Trophoblast cell (in vitro differentiated cells and primary cell): ENCODE measurements at regions not wholly inside any gene's neighbourhood (a gene's known extent, or its start where the extent isn't known, plus 50 kb on each side); places are given as distances from the start of the nearest gene placed in this dataset.
"Not testable (repeated sequence)": the region's sequence is repeated elsewhere in the genome, so short reads cannot be mapped to it uniquely, and the experiment has no call there.

Source experiments
- DNase-seq, 2 donors: peaks; one replicate each; pipeline ENCODE4 v3.0.0-alpha.2; 2016
- H2AFZ ChIP-seq: 2 replicates; pipeline ENCODE4 v1.6.1; 2013; ENCODE audit warnings: low read length, moderate library complexity, mild to moderate bottlenecking; ENCODE audit not compliant: insufficient read depth, poor library complexity
- H2AK5ac ChIP-seq: 2 replicates; pipeline ENCODE4 v1.6.1; 2013; ENCODE audit warnings: mild to moderate bottlenecking, low read length
- H2BK120ac ChIP-seq: 2 replicates; pipeline ENCODE4 v1.6.1; 2013; ENCODE audit warnings: low read length, mild to moderate bottlenecking, moderate library complexity; ENCODE audit not compliant: insufficient read depth, poor library complexity
- H2BK12ac ChIP-seq: 2 replicates; pipeline ENCODE4 v1.6.1; 2013; ENCODE audit warnings: mild to moderate bottlenecking, low read length, moderate library complexity
- H2BK5ac ChIP-seq: 2 replicates; pipeline ENCODE4 v1.6.1; 2013; ENCODE audit warnings: low read length, low read depth, moderate library complexity, mild to moderate bottlenecking; ENCODE audit not compliant: poor library complexity
- H3K14ac ChIP-seq: 2 replicates; pipeline ENCODE4 v1.6.1; 2013; ENCODE audit warnings: mild to moderate bottlenecking, low read length
- H3K18ac ChIP-seq: 2 replicates; pipeline ENCODE4 v1.6.1; 2013; ENCODE audit warnings: mild to moderate bottlenecking, low read length
- H3K23ac ChIP-seq: 2 replicates; pipeline ENCODE4 v1.6.1; 2013; ENCODE audit warnings: low read length
- H3K27ac ChIP-seq: 2 replicates; pipeline ENCODE4 v1.5.1; 2013; ENCODE audit warnings: low read depth, mild to moderate bottlenecking, inconsistent platforms, low read length, moderate library complexity
- H3K27me3 ChIP-seq: 2 replicates; pipeline ENCODE4 v1.6.1; 2013; ENCODE audit warnings: inconsistent platforms, mild to moderate bottlenecking, low read length, moderate library complexity; ENCODE audit not compliant: insufficient read depth
- H3K36me3 ChIP-seq, 2 experiments: 1 replicate in 1 of 2; 2 replicates in 1 of 2; pipeline ENCODE4 v1.6.1; 2013; ENCODE audit warnings: low read length in 2 of 2, mild to moderate bottlenecking in 2 of 2, moderate library complexity in 1 of 2; ENCODE audit not compliant: insufficient read depth in 2 of 2, control insufficient read depth in 1 of 2
- H3K4ac ChIP-seq: 2 replicates; pipeline ENCODE4 v1.6.1; 2013; ENCODE audit warnings: low read depth, mild to moderate bottlenecking, low read length, moderate library complexity
- H3K4me1 ChIP-seq, 2 experiments: 1 replicate in 1 of 2; 2 replicates in 1 of 2; pipeline ENCODE4 v1.6.1; 2013; ENCODE audit warnings: low read length in 2 of 2, mild to moderate bottlenecking in 2 of 2, moderate library complexity in 1 of 2; ENCODE audit not compliant: insufficient read depth in 2 of 2, control insufficient read depth in 1 of 2
- H3K4me2 ChIP-seq: 2 replicates; pipeline ENCODE4 v1.6.1; 2013; ENCODE audit warnings: inconsistent platforms, mild to moderate bottlenecking, low read length, moderate library complexity
- H3K4me3 ChIP-seq: 2 replicates; pipeline ENCODE4 v1.5.1; 2013; ENCODE audit warnings: mild to moderate bottlenecking, low read depth, low read length, inconsistent platforms
- H3K79me1 ChIP-seq: one replicate; pipeline ENCODE4 v1.6.1; 2013; ENCODE audit warnings: low read length
- H3K79me2 ChIP-seq: 2 replicates; pipeline ENCODE4 v1.6.1; 2013; ENCODE audit warnings: low read length, mild to moderate bottlenecking; ENCODE audit not compliant: control insufficient read depth, insufficient read depth, poor library complexity
- H3K9ac ChIP-seq: 2 replicates; pipeline ENCODE4 v1.6.1; 2013; ENCODE audit warnings: mild to moderate bottlenecking, low read length
- H3K9me3 ChIP-seq: 2 replicates; pipeline ENCODE4 v1.6.1; 2013; ENCODE audit warnings: low read depth, mild to moderate bottlenecking, control low read depth, inconsistent platforms, low read length; ENCODE audit not compliant: insufficient read depth
- H4K12ac ChIP-seq: 2 replicates; pipeline ENCODE4 v1.6.1; 2013; ENCODE audit warnings: low read depth, mild to moderate bottlenecking, low read length, moderate library complexity
- H4K8ac ChIP-seq: 2 replicates; pipeline ENCODE4 v1.6.1; 2013; ENCODE audit warnings: low read depth, mild to moderate bottlenecking, low read length, moderate library complexity
- H4K91ac ChIP-seq: one replicate; pipeline ENCODE4 v1.6.1; 2013; ENCODE audit warnings: low read depth, mild to moderate bottlenecking, low read length, moderate library complexity
- WGBS: extraction: QIAGEN DNeasy Blood & Tissue Kit; methylation state at CpG from one replicate; pipeline ENCODE4 v1.1.7; 2013; ENCODE audit warnings: missing lambda C conversion rate; ENCODE audit not compliant: insufficient read length, insufficient coverage; ENCODE audit errors: extremely low coverage; 5-methylcytosine and 5-hydroxymethylcytosine counted together

DNA sequence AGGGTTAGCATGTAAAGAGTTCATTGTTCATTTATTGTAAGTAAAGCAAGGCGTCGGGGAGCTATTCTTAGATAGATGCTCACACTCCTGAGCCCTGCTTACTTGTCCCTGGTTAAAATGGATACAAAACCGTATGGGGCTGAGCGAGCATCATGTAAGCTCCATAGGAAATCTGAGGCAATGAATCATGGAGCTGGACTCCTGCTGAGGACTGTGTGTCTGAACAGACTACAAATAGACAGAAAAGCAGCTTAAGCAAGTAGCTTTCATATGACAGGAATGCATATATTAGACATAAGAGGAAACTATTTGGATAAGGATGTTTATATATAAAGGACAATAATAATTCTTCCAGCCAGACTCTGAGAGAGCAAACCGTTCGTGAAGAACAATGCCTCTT lies 604.9 kb upstream of the PTBP2 start:
- no peak overlapping the region for H2AFZ ChIP-seq
- no peak overlapping the region for H3K4ac ChIP-seq
- H3K14ac ChIP-seq, result no peak overlapping the region
- no peaks in the 10 kb centered on the region for H3K4me1 ChIP-seq
- no peak for DNase-seq
- no peak overlapping the region for H3K4me3 ChIP-seq
- no peak overlapping the region for H2AK5ac ChIP-seq
- no peaks in the 10 kb centered on the region for H3K79me2 ChIP-seq
- H4K91ac ChIP-seq, result no peak overlapping the region
- H3K23ac ChIP-seq, result no peak overlapping the region
- H3K4me2 ChIP-seq, result no peak overlapping the region
- no peak overlapping the region for H2BK5ac ChIP-seq
- H3K36me3 ChIP-seq, result no peaks in the 10 kb centered on the region
- H3K27me3 ChIP-seq, result no peaks in the 10 kb centered on the region
- no peak overlapping the region for H4K12ac ChIP-seq
- H3K79me1 ChIP-seq, result no peaks in the 10 kb centered on the region
- no peak overlapping the region for H2BK12ac ChIP-seq
- H4K8ac ChIP-seq, result no peak overlapping the region
- no peak overlapping the region for H3K9ac ChIP-seq
- no CpG with 5 or more reads among the region's 6 CpGs for WGBS
- no peak overlapping the region for H3K27ac ChIP-seq
- no peaks in the 10 kb centered on the region for H3K9me3 ChIP-seq
- no peak overlapping the region for H3K18ac ChIP-seq
- H2BK120ac ChIP-seq, result no peak overlapping the region

DNA sequence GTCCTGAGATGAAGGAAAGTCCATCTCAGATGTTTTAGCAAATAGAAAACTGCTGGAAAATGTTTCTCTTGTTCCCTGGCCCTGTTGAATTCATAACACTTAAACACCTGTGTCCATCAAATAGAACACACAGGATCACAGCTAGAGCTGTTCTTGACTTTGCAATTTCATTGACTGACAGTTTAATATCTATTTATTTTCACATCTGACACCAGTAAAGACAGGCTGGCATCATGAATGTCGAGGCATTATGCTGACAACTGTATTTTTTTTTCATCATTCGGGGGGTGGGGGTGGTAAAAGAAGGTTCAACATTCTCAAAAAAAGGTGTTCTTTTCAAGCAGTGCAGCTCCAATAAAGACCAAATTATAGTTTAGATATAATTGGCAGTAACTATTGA lies 591.2 kb upstream of the PTBP2 start:
- H2AFZ ChIP-seq, result no peak overlapping the region
- no peaks in the 10 kb centered on the region for H3K36me3 ChIP-seq
- no peak overlapping the region for H2BK120ac ChIP-seq
- H3K4me2 ChIP-seq, result no peak overlapping the region
- DNase-seq, result no peak
- no peak overlapping the region for H3K18ac ChIP-seq
- no peaks in the 10 kb centered on the region for H3K9me3 ChIP-seq
- H3K4me1 ChIP-seq, result no peaks in the 10 kb centered on the region
- no peak overlapping the region for H3K4me3 ChIP-seq
- H3K27me3 ChIP-seq, result no peaks in the 10 kb centered on the region
- no peak overlapping the region for H3K4ac ChIP-seq
- H4K12ac ChIP-seq, result no peak overlapping the region
- H3K14ac ChIP-seq, result no peak overlapping the region
- H3K27ac ChIP-seq, result no peak overlapping the region
- no peak overlapping the region for H2AK5ac ChIP-seq
- H3K79me1 ChIP-seq, result no peaks in the 10 kb centered on the region
- no peak overlapping the region for H2BK5ac ChIP-seq
- H4K8ac ChIP-seq, result no peak overlapping the region
- H3K23ac ChIP-seq, result no peak overlapping the region
- no CpG with 5 or more reads among the region's 2 CpGs for WGBS
- no peak overlapping the region for H3K9ac ChIP-seq
- H2BK12ac ChIP-seq, result no peak overlapping the region
- H4K91ac ChIP-seq, result no peak overlapping the region
- no peaks in the 10 kb centered on the region for H3K79me2 ChIP-seq

DNA sequence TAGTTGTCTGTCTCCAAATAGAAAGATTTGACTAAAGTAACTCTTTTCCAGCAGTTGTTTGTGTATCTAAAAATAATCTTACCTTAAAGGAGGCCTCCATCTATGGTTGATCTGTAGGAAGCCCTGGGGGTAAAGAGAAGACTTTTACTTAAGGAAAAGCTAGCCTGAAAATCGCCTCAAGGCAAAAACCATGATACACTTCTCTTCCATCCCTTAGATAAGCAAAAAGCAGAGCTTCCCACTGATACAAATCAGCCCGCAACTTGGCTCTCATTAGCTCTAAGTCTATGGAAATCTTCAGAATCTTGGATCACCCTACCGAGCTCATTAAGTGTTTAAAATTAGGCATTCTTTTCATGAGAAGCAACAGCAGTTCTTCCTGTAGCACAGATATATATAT lies 576.9 kb upstream of the PTBP2 start:
- no peaks in the 10 kb centered on the region for H3K27me3 ChIP-seq
- H2AFZ ChIP-seq, result no peak overlapping the region
- H2BK5ac ChIP-seq, result no peak overlapping the region
- H2BK12ac ChIP-seq, result no peak overlapping the region
- no peak overlapping the region for H2AK5ac ChIP-seq
- H4K8ac ChIP-seq, result no peak overlapping the region
- H3K23ac ChIP-seq, result no peak overlapping the region
- no peak overlapping the region for H3K4ac ChIP-seq
- H3K9ac ChIP-seq, result no peak overlapping the region
- WGBS, result no CpG with 5 or more reads among the region's 3 CpGs
- H3K9me3 ChIP-seq, result no peaks in the 10 kb centered on the region
- no peaks in the 10 kb centered on the region for H3K79me1 ChIP-seq
- H3K36me3 ChIP-seq, result no peaks in the 10 kb centered on the region
- H3K18ac ChIP-seq, result no peak overlapping the region
- no peaks in the 10 kb centered on the region for H3K4me1 ChIP-seq
- H4K12ac ChIP-seq, result no peak overlapping the region
- DNase-seq, result peak; percentile 90 to 98
- no peak overlapping the region for H3K27ac ChIP-seq
- no peak overlapping the region for H3K4me2 ChIP-seq
- H3K4me3 ChIP-seq, result no peak overlapping the region
- H3K79me2 ChIP-seq, result no peaks in the 10 kb centered on the region
- no peak overlapping the region for H3K14ac ChIP-seq
- H2BK120ac ChIP-seq, result no peak overlapping the region
- no peak overlapping the region for H4K91ac ChIP-seq

DNA sequence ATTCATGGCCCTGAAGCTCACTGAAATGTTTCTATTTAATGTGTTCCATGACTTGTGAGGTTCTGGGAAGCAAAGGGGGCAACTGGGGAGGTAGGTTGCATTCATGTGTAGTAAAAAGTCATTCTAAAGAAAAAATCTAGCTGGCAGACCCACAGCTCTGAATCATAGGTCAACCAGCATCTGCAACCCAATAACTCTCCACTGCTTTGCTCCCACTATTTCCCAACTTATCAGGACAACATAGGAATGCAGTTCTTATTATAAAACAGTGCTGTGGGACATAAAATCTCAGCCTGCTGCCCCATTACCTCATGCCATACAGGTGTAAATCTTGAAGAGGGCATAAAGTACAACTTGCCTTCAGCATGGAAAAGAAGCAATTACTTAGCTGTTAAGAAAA lies 576.1 kb upstream of the PTBP2 start:
- no peak overlapping the region for H2BK5ac ChIP-seq
- no peaks in the 10 kb centered on the region for H3K9me3 ChIP-seq
- no peak overlapping the region for H3K4me2 ChIP-seq
- no peak overlapping the region for H3K18ac ChIP-seq
- H3K14ac ChIP-seq, result no peak overlapping the region
- no peak overlapping the region for H2BK12ac ChIP-seq
- H3K4ac ChIP-seq, result no peak overlapping the region
- DNase-seq, result peak in 1 of 2 donors; percentile 14
- H3K79me1 ChIP-seq, result no peaks in the 10 kb centered on the region
- no peak overlapping the region for H4K12ac ChIP-seq
- no peak overlapping the region for H4K91ac ChIP-seq
- no peaks in the 10 kb centered on the region for H3K27me3 ChIP-seq
- no peaks in the 10 kb centered on the region for H3K79me2 ChIP-seq
- no peak overlapping the region for H2AK5ac ChIP-seq
- H4K8ac ChIP-seq, result no peak overlapping the region
- no peak overlapping the region for H3K4me3 ChIP-seq
- no peak overlapping the region for H2AFZ ChIP-seq
- H3K36me3 ChIP-seq, result no peaks in the 10 kb centered on the region
- no peaks in the 10 kb centered on the region for H3K4me1 ChIP-seq
- no peak overlapping the region for H3K27ac ChIP-seq
- H3K23ac ChIP-seq, result no peak overlapping the region
- no peak overlapping the region for H2BK120ac ChIP-seq
- H3K9ac ChIP-seq, result no peak overlapping the region

DNA sequence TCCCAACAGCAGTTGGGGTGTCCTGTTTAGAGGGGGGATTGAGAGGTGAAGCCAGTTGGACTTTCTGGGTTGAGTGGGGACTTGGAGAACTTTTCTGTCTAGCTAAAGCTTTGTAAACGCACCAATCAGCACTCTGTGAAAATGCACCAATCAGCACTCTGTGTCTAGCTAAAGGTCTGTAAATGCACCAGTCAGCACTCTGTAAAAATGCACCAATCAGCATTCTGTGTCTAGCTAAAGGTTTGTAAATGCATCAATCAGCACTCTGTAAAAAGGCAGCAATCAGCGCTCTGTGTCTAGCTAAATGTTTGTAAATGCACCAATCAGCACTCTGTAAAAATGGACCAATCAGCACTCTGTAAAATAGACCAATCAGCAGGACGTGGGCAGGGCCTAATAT lies 568.6 kb upstream of the PTBP2 start:
- not testable (repeated sequence) for H3K79me1 ChIP-seq, H3K27me3 ChIP-seq, H2BK120ac ChIP-seq, H3K4me1 ChIP-seq, H4K12ac ChIP-seq, H2AFZ ChIP-seq, H4K8ac ChIP-seq, DNase-seq, H3K36me3 ChIP-seq, H2BK5ac ChIP-seq, H3K4me2 ChIP-seq, H4K91ac ChIP-seq, H2AK5ac ChIP-seq, H3K9me3 ChIP-seq, H3K4ac ChIP-seq, H3K18ac ChIP-seq, H3K14ac ChIP-seq, H3K79me2 ChIP-seq, H3K23ac ChIP-seq, H2BK12ac ChIP-seq, H3K4me3 ChIP-seq, H3K27ac ChIP-seq, H3K9ac ChIP-seq
- no CpG with 5 or more reads among the region's 3 CpGs for WGBS
